Parathyroid adenoma (tissue), 2 donors: ENCODE measurements at regions not wholly inside any gene's neighbourhood (a gene's known extent, or its start where the extent isn't known, plus 50 kb on each side); places are given as distances from the start of the nearest gene placed in this dataset.

Experiments used
- H2AFZ ChIP-seq: fragments of 300-600 bp; sonication (generic); one replicate; pipeline ENCODE4 v1.7.0; 2017; ENCODE audit warnings: antibody characterized with exemption, mild to moderate bottlenecking
- H3K27ac ChIP-seq: fragments of 300-600 bp; sonication (generic); one replicate; pipeline ENCODE4 v1.7.0; 2017
- H3K27me3 ChIP-seq: fragments of 300-600 bp; sonication (generic); one replicate; pipeline ENCODE4 v1.7.0; 2017; ENCODE audit warnings: low read length; ENCODE audit not compliant: control insufficient read depth, insufficient read depth
- H3K36me3 ChIP-seq: fragments of 300-600 bp; sonication (generic); one replicate; pipeline ENCODE4 v1.7.0; 2017; ENCODE audit warnings: low read length; ENCODE audit not compliant: control insufficient read depth, insufficient read depth
- H3K4me1 ChIP-seq: fragments of 300-600 bp; sonication (generic); one replicate; pipeline ENCODE4 v1.7.0; 2017; ENCODE audit warnings: control low read depth
- H3K4me2 ChIP-seq: fragments of 300-600 bp; sonication (generic); one replicate; pipeline ENCODE4 v1.7.0; 2017; ENCODE audit warnings: low read length
- H3K4me3 ChIP-seq: fragments of 300-600 bp; sonication (generic); one replicate; pipeline ENCODE4 v1.7.0; 2017; ENCODE audit warnings: low read depth, low read length
- H3K79me2 ChIP-seq: fragments of 300-600 bp; sonication (generic); one replicate; pipeline ENCODE4 v1.7.0; 2017; ENCODE audit warnings: control low read depth
- H3K9ac ChIP-seq: fragments of 300-600 bp; sonication (generic); one replicate; pipeline ENCODE4 v1.7.0; 2017; ENCODE audit warnings: mild to moderate bottlenecking
- H3K9me3 ChIP-seq: fragments of 300-600 bp; sonication (generic); one replicate; pipeline ENCODE4 v1.7.0; 2017; ENCODE audit warnings: low read length; ENCODE audit not compliant: control insufficient read depth
- CTCF ChIP-seq: fragments of 300-600 bp; sonication (generic); IDR thresholded peaks from one replicate; pipeline ENCODE4 v1.7.0; 2017; ENCODE audit warnings: antibody characterized with exemption, mild to moderate bottlenecking
- donor health status: primary hyperparathyroidism.

GRCh38 chr2:59425247-59425646 lies 1128.2 kb downstream of the BCL11A start:
- Histone ChIP-seq H3K36me3 (no peaks in the 10 kb centered on the region), H3K9me3 (no peaks in the 10 kb centered on the region), H3K9ac (no peak overlapping the region), H3K4me3 (no peak overlapping the region), H3K27me3 (no peaks in the 10 kb centered on the region), H3K27ac (no peak overlapping the region), H3K4me2 (no peak overlapping the region), H3K79me2 (no peaks in the 10 kb centered on the region), H2AFZ (no peak overlapping the region), H3K4me1 (no peaks in the 10 kb centered on the region)
- TF ChIP-seq CTCF: no peak

- no peak overlapping the region for H3K4me3 ChIP-seq
- H3K27me3 ChIP-seq: no peaks in the 10 kb centered on the region
- H2AFZ ChIP-seq: no peak overlapping the region
- peaks cover 3% of the 10 kb centered on the region for H3K36me3 ChIP-seq
- H3K4me1 ChIP-seq: no peaks in the 10 kb centered on the region
- no peaks in the 10 kb centered on the region for H3K9me3 ChIP-seq
- H3K9ac ChIP-seq: no peak overlapping the region
- no peaks in the 10 kb centered on the region for H3K79me2 ChIP-seq
- no peak overlapping the region for H3K27ac ChIP-seq
- no peak overlapping the region for H3K4me2 ChIP-seq
- no peak for TF ChIP-seq CTCF
Measured at GRCh38 chr2:59413751-59414570, 1139.5 kb downstream of the BCL11A start.

GRCh38 chr2:59399126-59399525 lies 1154.3 kb downstream of the BCL11A start:
- H3K4me2 ChIP-seq: no peak overlapping the region
- no peaks in the 10 kb centered on the region for H3K79me2 ChIP-seq
- no peaks in the 10 kb centered on the region for H3K36me3 ChIP-seq
- no peaks in the 10 kb centered on the region for H3K9me3 ChIP-seq
- no peak overlapping the region for H2AFZ ChIP-seq
- H3K27me3 ChIP-seq: no peaks in the 10 kb centered on the region
- H3K4me1 ChIP-seq: no peaks in the 10 kb centered on the region
- no peak overlapping the region for H3K4me3 ChIP-seq
- no peak for TF ChIP-seq CTCF
- no peak overlapping the region for H3K27ac ChIP-seq
- H3K9ac ChIP-seq: no peak overlapping the region

- Histone ChIP-seq H3K36me3 (no peaks in the 10 kb centered on the region), H3K4me3 (no peak overlapping the region), H2AFZ (no peak overlapping the region), H3K27ac (no peak overlapping the region), H3K79me2 (no peaks in the 10 kb centered on the region), H3K4me1 (no peaks in the 10 kb centered on the region), H3K27me3 (no peaks in the 10 kb centered on the region), H3K9ac (no peak overlapping the region), H3K9me3 (no peaks in the 10 kb centered on the region), H3K4me2 (no peak overlapping the region)
- no peak for TF ChIP-seq CTCF
Measured at GRCh38 chr2:59398081-59398480, 1155.4 kb downstream of the BCL11A start.

GRCh38 chr2:59395119-59395518 lies 1154.0 kb upstream of the FANCL start:
- Histone ChIP-seq H3K4me2 (no peak overlapping the region), H3K9ac (no peak overlapping the region), H3K9me3 (no peaks in the 10 kb centered on the region), H3K27me3 (no peaks in the 10 kb centered on the region), H3K4me3 (no peak overlapping the region), H3K4me1 (no peaks in the 10 kb centered on the region), H3K79me2 (no peaks in the 10 kb centered on the region), H2AFZ (no peak overlapping the region), H3K27ac (no peak overlapping the region), H3K36me3 (no peaks in the 10 kb centered on the region)
- TF ChIP-seq CTCF: no peak
